ENCODE measurements at regions not wholly inside any gene's neighbourhood (a gene's known extent, or its start where the extent isn't known, plus 50 kb on each side); places are given as distances from the start of the nearest gene placed in this dataset.
"Not testable (repeated sequence)": the region's sequence is repeated elsewhere in the genome, so short reads cannot be mapped to it uniquely, and the experiment has no call there.

- DNase-seq, result no peak
Observed at GRCh38 chr11:59008947-59009346, 69.7 kb downstream of the GLYATL1 start.

DNA sequence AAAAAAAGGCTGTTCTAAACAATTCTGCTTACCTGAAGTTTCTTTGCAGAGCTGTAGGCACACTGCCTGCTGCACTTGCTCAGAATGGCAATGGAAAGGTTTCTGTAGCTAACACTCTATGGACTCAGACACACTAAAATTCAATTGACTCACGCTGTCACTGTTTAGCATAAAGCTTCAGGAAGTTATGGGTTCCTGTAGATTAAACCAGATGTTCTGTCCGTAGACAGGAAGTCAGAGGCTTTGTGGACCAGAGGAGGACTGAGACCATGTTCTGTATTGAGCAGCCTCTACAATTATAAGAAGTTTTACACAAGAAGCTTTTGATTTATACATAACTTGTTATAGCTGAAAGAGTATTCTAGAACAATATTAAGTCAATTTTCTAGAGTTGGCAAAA lies 70.4 kb downstream of the GLYATL1 start:
- DNase-seq, result peak; percentile 60

- DNase-seq, result peak; percentile 74
Observed at GRCh38 chr11:59010708-59011107, 71.4 kb downstream of the GLYATL1 start.

DNA sequence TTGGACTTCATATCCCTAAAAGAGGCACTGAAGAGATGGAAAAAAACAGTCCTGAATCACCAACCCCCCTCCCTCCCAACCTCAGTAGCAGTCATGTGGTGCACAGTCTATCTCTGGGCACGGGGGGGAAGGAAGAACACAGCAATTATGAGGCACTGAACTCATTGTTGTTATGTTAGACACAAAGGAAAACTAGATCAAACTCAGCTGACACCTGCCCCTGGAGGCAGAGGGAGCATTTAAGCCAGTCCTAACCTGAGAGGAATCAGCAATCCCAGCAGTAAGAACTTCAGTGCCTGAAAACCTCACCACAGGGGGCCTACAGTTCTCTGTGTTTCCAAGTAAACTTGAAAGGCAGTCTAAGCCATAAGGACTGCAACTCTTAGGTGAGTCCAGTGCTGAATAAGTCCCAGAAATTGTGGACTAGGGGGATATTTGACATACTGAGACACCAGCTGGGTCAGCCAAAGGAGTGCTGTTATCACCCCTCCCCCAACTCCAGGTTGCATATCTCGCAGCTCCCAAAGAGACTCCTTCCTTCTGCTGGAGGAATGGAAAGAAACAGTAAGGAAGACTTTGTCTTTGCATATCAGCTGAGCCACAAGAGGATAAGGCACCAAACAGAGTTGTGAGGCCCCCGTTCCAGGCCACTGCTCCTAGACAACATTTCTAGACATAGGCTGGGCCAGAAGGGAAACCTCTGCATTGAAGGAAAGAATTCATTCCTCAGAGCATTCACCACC lies 72.5 kb downstream of the GLYATL1 start:
- DNase-seq, result peak; percentile 45

DNA sequence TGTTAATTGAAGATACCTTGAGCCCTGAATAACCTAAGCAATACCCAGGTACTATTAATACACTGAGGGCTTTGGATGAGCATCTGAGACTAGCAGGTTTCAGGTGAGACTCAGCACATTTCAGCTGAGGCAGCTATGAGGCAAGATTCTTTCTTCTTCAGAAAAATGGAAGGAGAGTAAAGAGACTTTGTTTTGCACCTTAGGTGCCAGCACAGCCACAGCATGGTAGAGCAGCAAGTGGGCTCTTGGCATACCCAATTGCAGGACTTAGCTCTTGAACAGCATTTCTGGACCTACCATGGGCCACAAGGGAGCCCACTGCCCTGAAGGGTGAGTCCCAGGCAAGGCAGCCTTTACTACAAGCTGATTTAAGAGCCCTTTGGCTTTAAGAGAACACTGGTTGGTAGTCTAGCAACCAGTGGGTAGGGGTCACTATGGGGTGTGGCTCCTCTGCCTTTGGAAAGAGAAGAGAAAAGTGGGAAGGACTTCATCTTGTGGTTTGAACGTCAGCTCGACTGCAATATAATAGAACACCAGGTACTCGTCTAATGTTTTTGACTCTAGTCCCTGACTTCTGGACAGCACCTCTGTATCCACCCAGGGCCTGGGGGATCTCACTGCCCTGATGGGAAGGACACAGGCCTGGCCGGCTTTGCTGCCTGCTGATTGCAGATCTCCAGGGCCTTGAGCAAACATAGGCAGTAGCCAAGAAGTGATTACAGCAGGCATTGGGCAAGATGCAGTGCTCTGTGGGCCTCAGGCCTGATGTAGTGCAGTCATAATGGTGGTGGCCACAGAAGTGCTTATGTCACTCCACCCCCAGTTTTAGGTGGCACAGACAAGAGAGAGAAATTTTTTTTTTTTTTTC lies 73.3 kb downstream of the GLYATL1 start:
- peak; percentile 96 for DNase-seq

- DNase-seq, result no peak
Observed at GRCh38 chr11:59025097-59025496, 61.0 kb upstream of the GLYATL1B start.

DNA sequence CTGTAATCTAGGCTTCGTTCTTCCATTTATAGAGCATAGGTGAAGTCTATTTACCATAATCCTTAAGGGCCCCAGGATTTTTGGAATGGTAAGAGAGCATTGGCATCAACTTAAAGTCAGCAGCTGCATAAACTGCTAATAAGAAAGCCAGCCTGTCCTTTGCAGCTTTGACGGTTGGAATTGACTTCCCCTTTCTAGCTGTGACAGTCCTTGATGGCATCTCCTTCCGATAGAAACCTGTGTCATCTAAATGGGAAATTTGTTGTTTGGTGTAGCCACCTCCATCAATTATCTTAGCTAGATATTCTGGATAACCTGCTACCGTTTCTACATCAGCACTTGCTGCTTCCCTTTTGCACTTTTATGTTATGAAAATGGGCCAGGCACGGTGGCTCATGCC lies 58.0 kb upstream of the GLYATL1B start:
- DNase-seq, result no peak

GRCh38 chr11:59029366-59029889 lies 56.7 kb upstream of the GLYATL1B start:
- no peak for DNase-seq

- no peak for DNase-seq
Observed at GRCh38 chr11:59030037-59030436, 56.1 kb upstream of the GLYATL1B start.

- not testable (repeated sequence) for DNase-seq
Observed at GRCh38 chr11:59031746-59032145, 54.4 kb upstream of the GLYATL1B start.

Data from inflammatory macrophage treated with lipopolysaccharide for 4 hours (primary cell).